GM23248 (cell line): ENCODE measurements at regions not wholly inside any gene's neighbourhood (a gene's known extent, or its start where the extent isn't known, plus 50 kb on each side); places are given as distances from the start of the nearest gene placed in this dataset.

ENCODE experiments used
- EZH2 ChIP-seq: fragments of 200-600 bp; sonication (generic); IDR thresholded peaks from 2 replicates; pipeline ENCODE4 v1.6.1; 2018; ENCODE audit warnings: antibody characterized with exemption, mild to moderate bottlenecking; ENCODE audit not compliant: insufficient read depth, poor library complexity, severe bottlenecking
- EZH2phosphoT487 ChIP-seq: fragments of 200-600 bp; sonication (generic); IDR thresholded peaks from 2 replicates; pipeline ENCODE4 v1.6.1; 2018; ENCODE audit warnings: antibody characterized with exemption, moderate library complexity, mild to moderate bottlenecking, low read depth; ENCODE audit not compliant: insufficient read depth

DNA sequence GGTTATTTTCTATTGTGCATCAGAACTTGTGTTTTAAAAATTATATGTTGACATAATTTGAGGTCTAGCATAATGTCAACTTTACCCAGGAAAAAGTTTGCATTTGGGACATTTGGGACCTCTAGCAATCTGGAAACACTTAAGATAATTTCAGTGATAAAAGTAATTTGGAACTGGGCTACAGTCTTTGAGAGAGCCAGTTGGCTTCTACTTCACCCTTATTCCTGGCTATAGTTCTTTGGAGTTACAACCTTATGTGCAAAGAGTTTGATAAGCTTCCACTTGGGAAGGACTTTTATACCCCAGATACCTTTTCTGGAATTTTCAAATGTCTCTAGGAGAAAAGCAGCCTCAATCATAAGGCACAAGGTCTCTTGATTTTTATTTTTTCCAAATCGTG lies 139.3 kb downstream of the ARRDC3 start:
- no peak for TF ChIP-seq EZH2
- TF ChIP-seq EZH2phosphoT487: no peak
